Activated B cell treated with CpG ODN at 0.5 μM for 24 hours (primary cell): ENCODE measurements at regions not wholly inside any gene's neighbourhood (a gene's known extent, or its start where the extent isn't known, plus 50 kb on each side); places are given as distances from the start of the nearest gene placed in this dataset.
"Not testable (repeated sequence)": the region's sequence is repeated elsewhere in the genome, so short reads cannot be mapped to it uniquely, and the experiment has no call there.

Source experiments
- ATAC-seq: fragments of 200-7000 bp; cut with Tn5 transposase; one replicate; pipeline ENCODE4 v1.10.0; 2021; ENCODE audit warnings: low read depth, mild to moderate bottlenecking, moderate library complexity
- CTCF ChIA-PET: fragments of 350-600 bp; sonication (Branson Sonifier 250); formaldehyde crosslinking; loops from one replicate; lab custom pipeline; 2021; ENCODE audit warnings: antibody characterized with exemption; lab: Charles Lee
- POLR2A ChIA-PET: fragments of 350-600 bp; sonication (Branson Sonifier 250); formaldehyde crosslinking; loops from one replicate; lab custom pipeline; 2021; ENCODE audit warnings: antibody characterized with exemption; lab: Charles Lee
- DNase-seq: peaks from one replicate; pipeline ENCODE4 v3.0.0; 2022
- H3K27ac Mint-ChIP-seq: one replicate; pipeline ENCODE4 v1.8.0; 2020; ENCODE audit warnings: mixed read lengths
- H3K27me3 Mint-ChIP-seq: one replicate; pipeline ENCODE4 v1.8.0; 2021; ENCODE audit warnings: mixed read lengths
- H3K36me3 Mint-ChIP-seq: one replicate; pipeline ENCODE4 v1.8.0; 2021; ENCODE audit warnings: low read depth, mixed read lengths
- H3K4me1 Mint-ChIP-seq: one replicate; pipeline ENCODE4 v1.8.0; 2021; ENCODE audit warnings: mixed read lengths
- H3K4me3 Mint-ChIP-seq: one replicate; pipeline ENCODE4 v1.8.0; 2020; ENCODE audit warnings: mild to moderate bottlenecking, mixed read lengths
- H3K9me3 Mint-ChIP-seq: one replicate; pipeline ENCODE4 v1.8.0; 2020; ENCODE audit warnings: mixed read lengths
- intact Hi-C: fragments of 100-400 bp; cut with micrococcal nuclease; formaldehyde crosslinking; loops from one replicate; pipeline ENCODE4 v1.15.1; 2024
- TF ChIP-seq, protein P1 (sequence below): fragments of 200-600 bp; IDR thresholded peaks from one replicate; pipeline ENCODE4 v1.8.0; 2022; ENCODE audit warnings: antibody characterized with exemption, mild to moderate bottlenecking

DNA sequence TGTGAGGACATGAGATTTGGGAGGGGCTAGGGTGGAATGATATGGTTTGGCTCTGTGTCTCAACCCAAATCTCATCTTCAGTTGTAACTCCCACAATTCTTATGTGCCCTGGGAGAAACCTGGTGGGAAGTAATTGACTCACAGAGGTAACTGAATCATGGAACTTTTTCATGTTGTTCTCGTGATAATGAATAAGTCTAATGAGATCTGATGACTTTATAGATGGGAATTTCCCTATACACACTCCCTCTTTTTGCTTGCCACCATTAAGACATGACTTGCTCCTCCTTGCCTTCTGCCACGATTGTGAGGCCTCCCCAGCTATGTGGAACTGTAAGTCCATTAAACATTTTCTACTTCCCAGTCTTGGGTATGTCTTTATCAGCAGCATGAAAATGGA, 253.2 kb upstream of the GK2 start:
- H3K36me3 Mint-ChIP-seq = no peaks in the 10 kb centered on the region
- TF ChIP-seq, protein P1, sequence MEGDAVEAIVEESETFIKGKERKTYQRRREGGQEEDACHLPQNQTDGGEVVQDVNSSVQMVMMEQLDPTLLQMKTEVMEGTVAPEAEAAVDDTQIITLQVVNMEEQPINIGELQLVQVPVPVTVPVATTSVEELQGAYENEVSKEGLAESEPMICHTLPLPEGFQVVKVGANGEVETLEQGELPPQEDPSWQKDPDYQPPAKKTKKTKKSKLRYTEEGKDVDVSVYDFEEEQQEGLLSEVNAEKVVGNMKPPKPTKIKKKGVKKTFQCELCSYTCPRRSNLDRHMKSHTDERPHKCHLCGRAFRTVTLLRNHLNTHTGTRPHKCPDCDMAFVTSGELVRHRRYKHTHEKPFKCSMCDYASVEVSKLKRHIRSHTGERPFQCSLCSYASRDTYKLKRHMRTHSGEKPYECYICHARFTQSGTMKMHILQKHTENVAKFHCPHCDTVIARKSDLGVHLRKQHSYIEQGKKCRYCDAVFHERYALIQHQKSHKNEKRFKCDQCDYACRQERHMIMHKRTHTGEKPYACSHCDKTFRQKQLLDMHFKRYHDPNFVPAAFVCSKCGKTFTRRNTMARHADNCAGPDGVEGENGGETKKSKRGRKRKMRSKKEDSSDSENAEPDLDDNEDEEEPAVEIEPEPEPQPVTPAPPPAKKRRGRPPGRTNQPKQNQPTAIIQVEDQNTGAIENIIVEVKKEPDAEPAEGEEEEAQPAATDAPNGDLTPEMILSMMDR = no peak
- H3K27ac Mint-ChIP-seq = no peak overlapping the region
- H3K27me3 Mint-ChIP-seq = no peaks in the 10 kb centered on the region
- no peak overlapping the region for H3K4me3 Mint-ChIP-seq
- ATAC-seq (no peak), DNase-seq (no peak)
- peaks cover 7% of the 10 kb centered on the region for H3K4me1 Mint-ChIP-seq
- ChIA-PET POLR2A (no interaction called here), CTCF (no interaction called here)
- intact Hi-C loops = no loop called here
- H3K9me3 Mint-ChIP-seq = peaks cover 11% of the 10 kb centered on the region

DNA sequence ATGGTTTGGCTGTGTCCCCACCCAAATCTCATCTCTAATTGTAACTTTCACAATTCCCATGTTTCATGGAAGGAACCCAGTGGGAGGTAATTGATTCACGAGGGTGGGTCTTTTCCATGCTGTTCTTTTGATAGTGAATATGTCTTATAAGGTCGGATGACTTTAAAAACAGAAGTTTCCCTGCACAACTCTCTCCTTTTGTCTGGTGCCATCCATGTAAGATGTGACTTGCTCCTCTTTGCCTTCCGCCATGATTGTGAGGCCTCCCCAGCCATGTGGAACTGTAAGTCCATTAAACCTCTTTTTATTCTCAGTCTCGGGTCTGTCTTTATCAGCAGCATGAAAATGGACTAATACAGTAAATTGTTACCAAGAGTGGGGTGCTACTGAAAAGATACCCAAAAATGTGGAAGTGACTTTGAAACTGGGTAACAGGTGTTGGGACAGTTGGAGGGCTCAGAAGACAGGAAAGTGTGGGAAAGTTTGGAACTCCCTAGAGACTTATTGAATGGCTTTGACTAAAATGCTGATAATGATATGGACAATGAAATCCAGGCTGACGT, 251.4 kb upstream of the GK2 start:
- H3K4me3 Mint-ChIP-seq, DNase-seq, H3K36me3 Mint-ChIP-seq, H3K27me3 Mint-ChIP-seq, H3K27ac Mint-ChIP-seq, H3K4me1 Mint-ChIP-seq, intact Hi-C loops, POLR2A ChIA-PET, CTCF ChIA-PET, ATAC-seq: not testable (repeated sequence)
- peaks cover 11% of the 10 kb centered on the region for H3K9me3 Mint-ChIP-seq

DNA sequence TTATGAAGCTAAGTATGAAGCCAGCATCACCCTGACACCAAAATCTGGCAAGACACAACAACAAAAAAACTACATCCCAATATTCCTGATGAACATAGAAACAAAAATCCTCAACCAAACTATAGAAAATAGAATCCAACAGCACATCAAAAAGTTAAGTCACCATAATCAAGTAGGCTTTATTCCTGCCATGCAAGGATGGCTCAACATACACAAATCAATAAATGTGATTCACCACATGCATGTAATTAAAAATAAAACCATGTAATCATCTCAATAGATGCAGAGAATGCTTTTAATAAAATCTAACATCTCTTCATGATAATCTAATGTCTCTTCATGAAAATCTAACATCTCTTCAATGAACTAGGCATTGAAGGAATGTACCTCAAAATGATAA, 249.4 kb upstream of the GK2 start:
- H3K36me3 Mint-ChIP-seq = no peaks in the 10 kb centered on the region
- POLR2A ChIA-PET = no interaction called here
- TF ChIP-seq, protein P1 = no peak
- H3K27me3 Mint-ChIP-seq = no peaks in the 10 kb centered on the region
- no peaks in the 10 kb centered on the region for H3K4me1 Mint-ChIP-seq
- ATAC-seq = no peak
- no peak overlapping the region for H3K4me3 Mint-ChIP-seq
- intact Hi-C loops = no loop called here
- CTCF ChIA-PET = no interaction called here
- H3K9me3 Mint-ChIP-seq = peaks cover 11% of the 10 kb centered on the region
- H3K27ac Mint-ChIP-seq = no peak overlapping the region
- no peak for DNase-seq

DNA sequence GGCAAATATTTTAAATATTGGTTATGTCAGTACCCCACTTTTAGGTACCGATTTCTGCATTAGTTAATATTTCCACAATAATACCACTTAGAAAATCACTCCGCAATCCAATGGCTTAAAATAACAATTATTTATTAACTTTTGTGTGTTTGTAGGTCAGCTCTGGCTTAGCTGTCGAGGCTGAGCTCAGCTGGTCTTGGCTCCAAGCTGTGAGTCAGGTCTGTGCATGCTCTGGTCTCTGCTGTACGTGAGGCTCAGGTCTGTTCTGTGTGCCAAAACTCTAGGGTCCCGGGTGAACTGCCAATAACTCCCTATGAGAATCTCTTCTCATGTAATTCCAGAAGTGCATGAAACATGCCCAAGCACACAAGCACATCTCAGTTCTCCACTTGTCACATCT, 245.8 kb upstream of the GK2 start:
- intact Hi-C loops = no loop called here
- Mint-ChIP-seq H3K4me1 (no peaks in the 10 kb centered on the region), H3K27ac (no peak overlapping the region), H3K4me3 (no peak overlapping the region), H3K9me3 (peaks cover 3% of the 10 kb centered on the region), H3K27me3 (no peaks in the 10 kb centered on the region), H3K36me3 (no peaks in the 10 kb centered on the region)
- ChIA-PET POLR2A (no interaction called here), CTCF (no interaction called here)
- DNase-seq (no peak), ATAC-seq (no peak)
- TF ChIP-seq, protein P1 = no peak

DNA sequence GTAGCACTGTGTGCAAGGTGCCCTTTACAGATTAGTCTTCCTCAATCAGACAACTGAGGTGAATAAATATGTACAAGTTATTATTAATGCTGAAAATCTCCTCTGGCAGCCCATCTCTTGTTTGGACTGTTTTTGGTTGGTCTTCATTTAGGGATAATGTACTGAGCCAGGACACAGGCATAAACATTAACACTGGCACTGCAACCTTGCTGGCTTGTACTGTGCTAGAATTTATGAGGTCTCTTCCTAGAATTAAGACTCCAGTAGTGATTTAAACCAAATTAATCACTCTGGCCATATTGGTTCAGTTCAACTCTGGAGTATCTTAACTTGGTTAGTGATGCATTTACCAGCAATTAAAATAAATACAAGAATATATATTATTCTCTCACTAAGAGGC, 244.7 kb upstream of the GK2 start:
- no peak for DNase-seq
- peaks cover 3% of the 10 kb centered on the region for H3K9me3 Mint-ChIP-seq
- no peaks in the 10 kb centered on the region for H3K36me3 Mint-ChIP-seq
- no peak for ATAC-seq
- no peaks in the 10 kb centered on the region for H3K4me1 Mint-ChIP-seq
- TF ChIP-seq, protein P1 = no peak
- H3K4me3 Mint-ChIP-seq = no peak overlapping the region
- H3K27me3 Mint-ChIP-seq = no peaks in the 10 kb centered on the region
- no peak overlapping the region for H3K27ac Mint-ChIP-seq
- CTCF ChIA-PET = no interaction called here
- POLR2A ChIA-PET = no interaction called here
- intact Hi-C loops = no loop called here

DNA sequence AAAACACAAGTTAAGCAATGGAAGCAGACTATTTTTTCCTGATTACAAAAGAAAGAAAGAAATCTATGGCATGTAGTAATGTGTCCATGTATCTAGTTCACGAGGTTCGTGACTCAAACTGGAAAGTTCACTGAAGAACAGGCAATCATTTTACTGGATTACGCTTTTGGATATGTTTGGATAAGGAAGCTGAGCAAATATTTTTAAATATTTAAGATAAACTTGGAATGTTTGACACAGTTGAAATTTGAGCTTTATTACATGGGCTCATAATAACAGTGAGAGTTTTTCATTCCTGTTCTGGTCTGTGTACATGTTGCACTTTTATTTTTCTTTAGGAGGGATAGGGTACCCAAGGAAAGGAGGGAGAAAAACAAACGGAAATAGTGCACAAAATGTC, 244.2 kb upstream of the GK2 start:
- no peaks in the 10 kb centered on the region for H3K36me3 Mint-ChIP-seq
- peaks cover 1% of the 10 kb centered on the region for H3K9me3 Mint-ChIP-seq
- ChIA-PET POLR2A (no interaction called here), CTCF (no interaction called here)
- no peaks in the 10 kb centered on the region for H3K4me1 Mint-ChIP-seq
- no peak overlapping the region for H3K4me3 Mint-ChIP-seq
- intact Hi-C loops = no loop called here
- ATAC-seq = no peak
- no peak for DNase-seq
- H3K27me3 Mint-ChIP-seq = no peaks in the 10 kb centered on the region
- TF ChIP-seq, protein P1 = no peak
- no peak overlapping the region for H3K27ac Mint-ChIP-seq
